LNCaP clone FGC (cell line): ENCODE measurements at regions not wholly inside any gene's neighbourhood (a gene's known extent, or its start where the extent isn't known, plus 50 kb on each side); places are given as distances from the start of the nearest gene placed in this dataset.

Experiments used
- DNase-seq: peaks from one replicate; pipeline ENCODE4 v3.0.0-alpha.2; 2011; ENCODE audit warnings: low read depth
- H3K4me3 ChIP-seq: 2 replicates; pipeline ENCODE4 v1.5.1; 2011; ENCODE audit warnings: mild to moderate bottlenecking, low read depth, low read length, control low read depth
- CTCF ChIP-seq: IDR thresholded peaks from 2 replicates; pipeline ENCODE4 v1.5.1; 2012; ENCODE audit warnings: mild to moderate bottlenecking; ENCODE audit not compliant: control insufficient read depth, insufficient read depth; ENCODE audit errors: extremely low read depth

DNA sequence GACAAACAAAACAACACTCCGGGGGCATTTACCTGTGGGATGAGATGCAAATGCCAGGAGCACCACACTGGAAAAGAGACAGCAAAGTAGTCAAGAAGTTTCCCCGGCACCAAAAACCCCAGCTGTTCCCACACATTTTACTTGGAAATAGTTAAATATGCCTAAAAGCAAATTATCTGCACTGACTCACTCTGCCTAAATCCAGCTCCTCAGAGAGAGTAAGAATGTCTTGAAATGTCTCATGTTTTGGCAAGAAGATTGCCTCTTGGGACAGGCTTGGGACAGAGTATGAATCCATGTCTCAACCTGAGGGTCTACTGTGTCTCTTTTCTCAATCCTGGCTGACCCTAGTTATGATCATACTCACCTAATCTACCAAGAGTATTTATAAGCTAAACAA, 87.5 kb upstream of the RIOK3 start:
- no peak for DNase-seq
- H3K4me3 ChIP-seq = no peak overlapping the region
- no peak for TF ChIP-seq CTCF

DNA sequence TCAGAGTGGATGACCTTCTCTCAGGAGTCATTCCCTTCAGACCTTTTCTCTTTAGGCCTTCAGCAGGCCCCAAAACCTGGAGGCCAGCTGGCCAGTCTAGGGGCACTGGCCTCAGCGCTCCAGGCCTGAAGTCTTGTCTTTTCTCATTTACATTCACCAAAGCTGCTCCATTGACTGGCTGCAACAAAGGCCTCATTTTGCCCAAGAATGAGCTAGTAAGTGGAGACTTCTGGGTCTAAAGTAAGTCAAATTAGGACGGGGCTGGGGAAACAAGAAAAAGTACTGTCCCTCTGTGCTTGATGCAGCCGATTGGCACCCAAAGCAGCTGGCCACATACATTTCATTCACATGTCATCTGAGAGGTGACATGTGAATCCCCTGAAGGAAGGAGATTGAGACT, 83.8 kb upstream of the RIOK3 start:
- TF ChIP-seq CTCF = no peak
- no peak for DNase-seq
- no peak overlapping the region for H3K4me3 ChIP-seq

- no peak overlapping the region for H3K4me3 ChIP-seq
- no peak for DNase-seq
- TF ChIP-seq CTCF = no peak
These were observed 79.5 kb upstream of the RIOK3 start for GRCh38 chr18:23373570-23373969.

DNA sequence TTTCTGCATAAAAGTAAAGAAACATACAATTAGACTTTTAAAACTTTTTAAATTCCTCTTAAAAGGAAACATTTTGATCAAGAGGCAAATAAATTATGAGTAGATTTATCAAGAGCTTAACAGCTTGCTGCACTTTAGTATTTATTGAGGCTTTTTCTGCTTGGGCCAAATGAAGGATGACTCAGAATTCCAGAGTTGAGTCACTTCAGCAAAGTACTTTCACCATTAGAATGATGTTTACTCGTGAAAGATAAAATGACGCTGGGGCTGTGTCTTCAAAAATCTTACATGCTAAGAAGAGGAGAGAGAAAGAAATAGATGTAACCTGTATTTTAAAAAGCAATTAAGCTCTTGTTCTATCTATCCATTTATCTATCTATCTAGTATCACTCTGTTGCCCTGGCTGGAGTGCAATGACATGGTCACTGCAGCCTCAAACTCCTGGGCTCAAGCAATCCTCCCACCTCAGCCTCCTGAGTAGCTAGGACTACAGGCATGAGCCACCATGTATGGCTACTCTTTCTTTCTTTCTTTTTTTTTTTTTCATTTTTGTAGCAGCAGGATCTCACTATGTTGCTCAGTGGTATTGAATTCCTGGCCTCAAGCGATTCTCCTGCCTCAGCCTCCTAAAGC, 75.3 kb upstream of the RIOK3 start:
- no peak for TF ChIP-seq CTCF
- H3K4me3 ChIP-seq = no peak overlapping the region
- no peak for DNase-seq

DNA sequence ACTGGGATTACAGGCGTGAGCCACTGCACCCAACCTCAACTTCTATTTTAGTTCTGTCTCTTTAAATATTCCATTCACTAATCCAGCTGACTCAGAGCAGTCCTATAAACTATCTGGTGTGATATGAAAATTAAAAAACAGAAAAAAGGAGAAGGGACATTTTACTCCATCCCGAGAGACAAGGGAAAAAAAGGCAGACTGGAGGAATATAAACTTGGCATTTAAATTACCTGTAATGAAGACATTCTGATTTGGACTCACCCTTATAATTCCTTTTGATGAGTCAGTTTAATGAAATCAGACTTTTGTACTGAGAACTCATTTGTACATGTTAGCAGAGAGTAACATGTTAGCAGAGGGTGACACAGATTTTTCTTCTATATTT, 74.8 kb upstream of the RIOK3 start:
- H3K4me3 ChIP-seq = no peak overlapping the region
- no peak for DNase-seq
- no peak for TF ChIP-seq CTCF

DNA sequence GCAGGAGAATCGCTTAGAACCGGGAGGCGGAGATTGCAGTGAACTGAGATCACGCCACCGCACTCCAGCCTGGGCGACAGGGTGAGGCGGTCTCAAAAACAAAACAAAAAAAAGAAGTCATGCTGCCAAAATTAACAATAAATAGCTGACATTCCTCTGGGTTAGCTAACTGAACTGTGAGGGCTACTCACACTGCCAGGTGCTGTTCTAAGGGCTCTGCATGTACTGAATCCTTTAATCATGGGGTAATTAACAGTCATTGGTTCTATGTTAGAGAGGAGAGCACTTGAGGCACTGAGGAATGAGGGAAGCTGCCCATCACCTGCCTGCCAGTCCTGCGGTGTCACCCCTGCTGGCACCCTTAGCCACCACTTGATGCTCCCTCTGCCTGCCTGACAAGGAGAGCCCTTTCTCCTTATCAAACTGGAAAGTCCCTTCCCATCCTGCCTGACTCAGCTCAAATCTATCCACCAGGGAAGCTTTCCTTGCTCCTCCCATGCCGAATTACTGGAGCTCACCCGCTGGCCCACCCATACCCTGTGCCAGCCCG, 73.0 kb upstream of the RIOK3 start:
- DNase-seq = no peak
- TF ChIP-seq CTCF = no peak

GRCh38 chr18:23380817-23381216, 72.3 kb upstream of the RIOK3 start:
- no peak for DNase-seq
- no peak overlapping the region for H3K4me3 ChIP-seq
- no peak for TF ChIP-seq CTCF

More for the DNA sequence above, 73.0 kb upstream of the RIOK3 start:
- H3K4me3 ChIP-seq = no peak overlapping the region
